HCT116 (cell line): ENCODE measurements at regions not wholly inside any gene's neighbourhood (a gene's known extent, or its start where the extent isn't known, plus 50 kb on each side); places are given as distances from the start of the nearest gene placed in this dataset.

Experiments
- ATAC-seq: fragments of 200-7000 bp; cut with Tn5 transposase; 2 replicates; pipeline ENCODE4 v1.9.1; 2020; ENCODE audit warnings: mild to moderate bottlenecking, moderate library complexity
- BruUV-seq: library from RNA; stranded (reverse); fragments of 400-500 nt; replicated peaks from 2 replicates; lab custom pipeline; 2021; lab: Mats Ljungman, UMichigan
- CTCF ChIA-PET: fragments of 300-600 bp; sonication (Branson Sonifier 250); formaldehyde crosslinking; loops from one replicate; lab custom pipeline; 2021; ENCODE audit warnings: antibody characterized with exemption; lab: Charles Lee
- POLR2A ChIA-PET: fragments of 300-600, 350-600 bp; sonication (Branson Sonifier 250); formaldehyde crosslinking; loops from one replicate; lab custom pipeline; 2021; ENCODE audit warnings: antibody characterized with exemption; lab: Charles Lee
- RAD21 ChIA-PET, 2 experiments: fragments of 300-600 bp; sonication (Branson Sonifier 250); formaldehyde crosslinking; loops; one replicate each; lab custom pipeline; 2023; ENCODE audit warnings: low total read pairs in 2 of 2; ENCODE audit not compliant: uncharacterized antibody in 2 of 2, unreplicated experiment in 2 of 2, low non-redundant PET in 1 of 2; lab: Charles Lee
- DNase-seq: peaks from one replicate; pipeline ENCODE4 v3.0.0-alpha.2; 2010; ENCODE audit warnings: low read depth, low spot score
- H2AFZ ChIP-seq: fragments of 200-600 bp; shearing (Covaris generic), sonication (generic); 2 replicates; pipeline ENCODE4 v1.6.1; 2017; ENCODE audit warnings: low read depth, mixed run types, mixed read lengths, antibody characterized with exemption, low read length; ENCODE audit not compliant: poor library complexity, severe bottlenecking
- H3K27ac ChIP-seq: 2 replicates; pipeline ENCODE4 v1.5.1; 2012; ENCODE audit warnings: low read depth, low read length
- H3K27me3 ChIP-seq: fragments of 200-600 bp; sonication (generic); 2 replicates; pipeline ENCODE4 v1.6.1; 2016; ENCODE audit warnings: mixed run types, low read length, mixed read lengths; ENCODE audit not compliant: insufficient read depth
- H3K36me3 ChIP-seq, 2 experiments: fragments of 200-500 bp in 1 of 2; fragments of 200-600 bp in 1 of 2; sonication (Bioruptor generic) in 1 of 2; sonication (generic) in 1 of 2; 2 replicates each; pipeline versions ENCODE4 v1.5.1 to v1.6.1; 2014 to 2016; ENCODE audit warnings: low read length in 2 of 2, inconsistent platforms in 1 of 2, mixed read lengths in 1 of 2, mixed run types in 1 of 2; ENCODE audit not compliant: insufficient read depth in 2 of 2, control insufficient read depth in 1 of 2
- H3K4me1 ChIP-seq, 2 experiments: fragments of 200-600 bp in 1 of 2; sonication (generic) in 1 of 2; 2 replicates each; pipeline versions ENCODE4 v1.5.1 to v1.6.1; 2012 to 2017; ENCODE audit warnings: low read length in 2 of 2, inconsistent platforms in 1 of 2, mild to moderate bottlenecking in 1 of 2, mixed read lengths in 1 of 2, mixed run types in 1 of 2, moderate library complexity in 1 of 2; ENCODE audit not compliant: insufficient read depth in 2 of 2, control insufficient read depth in 1 of 2
- H3K4me2 ChIP-seq: fragments of 200-600 bp; sonication (generic); 2 replicates; pipeline ENCODE4 v1.6.1; 2017; ENCODE audit warnings: mixed run types, low read length, mixed read lengths
- H3K4me3 ChIP-seq, 2 experiments: fragments of 200-600 bp in 1 of 2; sonication (generic) in 1 of 2; replicated peaks in 1 of 2; 2 replicates each; pipeline ENCODE4 v1.5.1; 2011 to 2016; ENCODE audit warnings: low read length in 2 of 2, control low read depth in 1 of 2, low read depth in 1 of 2, mild to moderate bottlenecking in 1 of 2, mixed read lengths in 1 of 2, mixed run types in 1 of 2
- H3K79me2 ChIP-seq: fragments of 200-600 bp; sonication (generic); 2 replicates; pipeline ENCODE4 v1.6.1; 2017; ENCODE audit warnings: mild to moderate bottlenecking, mixed run types, low read length, moderate library complexity, mixed read lengths; ENCODE audit not compliant: insufficient read depth
- H3K9ac ChIP-seq: fragments of 200-600 bp; sonication (generic); 2 replicates; pipeline ENCODE4 v1.6.1; 2016; ENCODE audit warnings: low read length, mixed read lengths
- H3K9me2 ChIP-seq: fragments of 200-600 bp; sonication (generic), shearing (Covaris generic); 2 replicates; pipeline ENCODE4 v1.6.1; 2017; ENCODE audit warnings: mixed run types, mild to moderate bottlenecking, moderate library complexity; ENCODE audit not compliant: insufficient read depth
- H3K9me3 ChIP-seq, 2 experiments: fragments of 200-500 bp in 1 of 2; fragments of 200-600 bp in 1 of 2; sonication (Bioruptor generic) in 1 of 2; sonication (generic) in 1 of 2; 2 replicates each; pipeline ENCODE4 v1.6.1; 2014 to 2017; ENCODE audit warnings: low read length in 2 of 2, mixed read lengths in 2 of 2, inconsistent platforms in 1 of 2, low read depth in 1 of 2, mild to moderate bottlenecking in 1 of 2, mixed run types in 1 of 2, moderate library complexity in 1 of 2; ENCODE audit not compliant: control insufficient read depth in 1 of 2, insufficient read depth in 1 of 2
- H4K20me1 ChIP-seq: fragments of 200-600 bp; sonication (generic), shearing (Covaris generic); 2 replicates; pipeline ENCODE4 v1.6.1; 2017; ENCODE audit warnings: mixed run types, mild to moderate bottlenecking, moderate library complexity; ENCODE audit not compliant: insufficient read depth
- CBX3 ChIP-seq: IDR thresholded peaks from 2 replicates; pipeline ENCODE4 v1.6.1; 2012; ENCODE audit warnings: low read depth
- CEBPB ChIP-seq: IDR thresholded peaks from 2 replicates; pipeline ENCODE4 v1.6.1; 2012; ENCODE audit warnings: low read depth
- EGR1 ChIP-seq: IDR thresholded peaks from 2 replicates; pipeline ENCODE4 v1.6.1; 2012; ENCODE audit warnings: low read depth
- EZH2 ChIP-seq: fragments of 200-600 bp; sonication (generic); IDR thresholded peaks from 2 replicates; pipeline ENCODE4 v1.6.1; 2017; ENCODE audit warnings: antibody characterized with exemption, mixed run types
- EZH2phosphoT487 ChIP-seq: fragments of 200-600 bp; IDR thresholded peaks from 2 replicates; pipeline ENCODE4 v1.6.1; 2018; ENCODE audit warnings: antibody characterized with exemption, borderline replicate concordance
- FOSL1 ChIP-seq: IDR thresholded peaks from 2 replicates; pipeline ENCODE4 v1.6.1; 2012; ENCODE audit warnings: low read depth
- MAX ChIP-seq: IDR thresholded peaks from 2 replicates; pipeline ENCODE4 v1.6.1; 2012
- POLR2A ChIP-seq: IDR thresholded peaks from 2 replicates; pipeline ENCODE4 v1.7.0; 2011; ENCODE audit warnings: borderline replicate concordance; ENCODE audit not compliant: insufficient read depth, insufficient read length; ENCODE audit errors: extremely low read depth
- RAD21 ChIP-seq: IDR thresholded peaks from 2 replicates; pipeline ENCODE4 v1.6.1; 2012; ENCODE audit warnings: low read depth, mild to moderate bottlenecking
- SP1 ChIP-seq: IDR thresholded peaks from 2 replicates; pipeline ENCODE4 v1.6.1; 2012; ENCODE audit warnings: low read depth
- SRF ChIP-seq: IDR thresholded peaks from 2 replicates; pipeline ENCODE4 v1.6.1; 2012; ENCODE audit warnings: low read depth
- TCF7L2 ChIP-seq: IDR thresholded peaks from 2 replicates; pipeline ENCODE4 v1.7.0; 2011; ENCODE audit warnings: borderline replicate concordance, inconsistent platforms; ENCODE audit not compliant: insufficient read depth, insufficient read length; ENCODE audit errors: extremely low read depth
- YY1 ChIP-seq: IDR thresholded peaks from 2 replicates; pipeline ENCODE4 v1.6.1; 2011; ENCODE audit warnings: low read length, low read depth, moderate library complexity, mild to moderate bottlenecking; ENCODE audit not compliant: insufficient replicate concordance; ENCODE audit errors: extremely low read depth
- ZFX ChIP-seq: fragments of 450-650 bp; IDR thresholded peaks from 2 replicates; pipeline ENCODE4 v1.6.1; 2017
- ZNF274 ChIP-seq: fragments of 200-500 bp; sonication (Bioruptor generic); IDR thresholded peaks from 2 replicates; pipeline ENCODE4 v1.6.1; 2014; ENCODE audit warnings: mild to moderate bottlenecking, low read depth, low read length, inconsistent platforms
- intact Hi-C: fragments of 100-400 bp; cut with micrococcal nuclease; formaldehyde crosslinking; loops from 2 replicates; pipeline ENCODE4 v1.10.0; 2022
- TF ChIP-seq, protein P1 (sequence below), 3 experiments: fragments of 200-600 bp in 1 of 3; sonication (generic) in 1 of 3; IDR thresholded peaks in 2 of 3; conservative IDR thresholded peaks in 1 of 3; 2 replicates each; pipeline ENCODE4 v1.5.1; 2012 to 2017; ENCODE audit warnings: low read depth in 2 of 3, low read length in 2 of 3, antibody characterized with exemption in 1 of 3, borderline replicate concordance in 1 of 3, control low read depth in 1 of 3, mild to moderate bottlenecking in 1 of 3, mixed read lengths in 1 of 3, mixed run types in 1 of 3, moderate library complexity in 1 of 3; ENCODE audit not compliant: insufficient read depth in 1 of 3

DNA sequence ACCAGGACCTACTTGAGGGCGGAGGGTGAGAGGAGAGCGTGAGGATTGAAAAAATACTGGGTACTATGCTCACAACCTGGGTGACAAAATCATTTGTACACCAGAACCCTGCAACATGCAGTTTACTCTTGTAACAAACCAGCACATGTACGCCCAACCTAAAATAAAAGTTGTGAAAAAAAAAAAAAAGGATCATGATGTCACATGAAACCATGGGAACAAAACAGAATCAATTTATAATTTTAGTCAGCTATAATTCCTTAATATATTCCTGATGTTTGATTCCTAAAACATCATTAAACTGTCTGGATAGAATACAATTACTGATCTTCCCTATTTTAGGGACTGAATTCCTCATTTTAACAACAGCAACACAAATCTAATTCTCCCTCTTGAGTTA is 160.6 kb upstream of the SPRY2 start:
- no peaks in the 10 kb centered on the region for H4K20me1 ChIP-seq
- no peaks in the 10 kb centered on the region for H3K9me2 ChIP-seq
- H3K4me2 ChIP-seq: no peak overlapping the region
- ChIA-PET RAD21 (no interaction called here), POLR2A (no interaction called here), CTCF (no interaction called here)
- no TSS peak for BruUV-seq
- intact Hi-C loops: no loop called here
- no peaks in the 10 kb centered on the region; a peak in 1 of 4 replicates for H3K9me3 ChIP-seq
- H3K4me1 ChIP-seq: no peaks in the 10 kb centered on the region
- no peak for TF ChIP-seq EZH2
- no peak for TF ChIP-seq YY1
- TF ChIP-seq TCF7L2: no peak
- TF ChIP-seq CBX3: no peak
- TF ChIP-seq SRF: no peak
- TF ChIP-seq EGR1: no peak
- no peak for TF ChIP-seq FOSL1
- TF ChIP-seq RAD21: no peak
- no peak for TF ChIP-seq ZFX
- TF ChIP-seq POLR2A: no peak
- no peak for TF ChIP-seq CEBPB
- no peak for TF ChIP-seq ZNF274
- TF ChIP-seq SP1: no peak
- TF ChIP-seq, protein P1, sequence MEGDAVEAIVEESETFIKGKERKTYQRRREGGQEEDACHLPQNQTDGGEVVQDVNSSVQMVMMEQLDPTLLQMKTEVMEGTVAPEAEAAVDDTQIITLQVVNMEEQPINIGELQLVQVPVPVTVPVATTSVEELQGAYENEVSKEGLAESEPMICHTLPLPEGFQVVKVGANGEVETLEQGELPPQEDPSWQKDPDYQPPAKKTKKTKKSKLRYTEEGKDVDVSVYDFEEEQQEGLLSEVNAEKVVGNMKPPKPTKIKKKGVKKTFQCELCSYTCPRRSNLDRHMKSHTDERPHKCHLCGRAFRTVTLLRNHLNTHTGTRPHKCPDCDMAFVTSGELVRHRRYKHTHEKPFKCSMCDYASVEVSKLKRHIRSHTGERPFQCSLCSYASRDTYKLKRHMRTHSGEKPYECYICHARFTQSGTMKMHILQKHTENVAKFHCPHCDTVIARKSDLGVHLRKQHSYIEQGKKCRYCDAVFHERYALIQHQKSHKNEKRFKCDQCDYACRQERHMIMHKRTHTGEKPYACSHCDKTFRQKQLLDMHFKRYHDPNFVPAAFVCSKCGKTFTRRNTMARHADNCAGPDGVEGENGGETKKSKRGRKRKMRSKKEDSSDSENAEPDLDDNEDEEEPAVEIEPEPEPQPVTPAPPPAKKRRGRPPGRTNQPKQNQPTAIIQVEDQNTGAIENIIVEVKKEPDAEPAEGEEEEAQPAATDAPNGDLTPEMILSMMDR (IDR thresholded peaks at IDR 0.05 in 2 of 3, conservative IDR thresholded peaks at IDR 0.05 in 1 of 3; ENCODE audit: borderline replicate concordance in 1 of 3, insufficient read depth in 1 of 3, low read depth in 2 of 3, low read length in 2 of 3): no peak
- TF ChIP-seq EZH2phosphoT487: no peak
- no peak for TF ChIP-seq MAX
- ATAC-seq (no peak), DNase-seq (no peak)
- H3K79me2 ChIP-seq: no peaks in the 10 kb centered on the region
- no peak overlapping the region for H3K27ac ChIP-seq
- H3K27me3 ChIP-seq: no peaks in the 10 kb centered on the region
- H3K4me3 ChIP-seq: no peak overlapping the region
- H2AFZ ChIP-seq: no peak overlapping the region
- H3K36me3 ChIP-seq: no peaks in the 10 kb centered on the region
- H3K9ac ChIP-seq: no peak overlapping the region
